Central memory CD4-positive, alpha-beta T cell (primary cell): ENCODE measurements at regions not wholly inside any gene's neighbourhood (a gene's known extent, or its start where the extent isn't known, plus 50 kb on each side); places are given as distances from the start of the nearest gene placed in this dataset.

Source experiments
- DNase-seq: peaks from one replicate; pipeline ENCODE4 v3.0.0; 2022

DNA sequence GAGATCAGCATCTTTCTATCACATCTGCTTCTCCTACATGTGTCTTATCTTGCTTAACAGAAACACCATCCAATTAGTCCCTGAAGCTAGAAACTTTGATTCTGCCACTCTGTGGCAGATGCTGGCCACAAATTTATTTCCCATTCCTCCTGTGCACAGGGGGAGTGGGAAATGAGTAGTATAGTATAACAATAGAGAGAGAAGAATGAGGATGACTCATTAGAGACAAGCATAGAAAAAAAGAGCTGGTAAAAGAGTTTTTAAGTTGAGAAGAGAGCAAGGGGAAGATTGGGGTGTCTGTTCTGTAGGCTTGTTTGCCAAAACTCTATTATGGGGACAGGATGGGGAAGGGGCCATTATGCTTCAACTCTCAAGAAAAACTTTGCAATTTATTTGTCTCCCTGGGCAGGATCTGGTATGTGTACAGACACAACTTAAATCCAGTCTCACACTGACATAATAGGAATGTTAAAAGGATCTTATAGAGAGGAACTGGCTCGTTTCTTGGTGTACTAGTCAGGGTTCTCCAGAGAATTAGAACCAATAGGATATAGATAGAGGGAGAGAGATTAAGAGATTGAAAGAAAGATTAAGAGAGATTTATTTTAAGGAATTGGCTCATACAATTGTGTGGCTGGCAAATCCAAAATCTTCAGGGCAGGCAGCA lies 142.6 kb upstream of the CPSF6 start:
- DNase-seq = no peak

DNA sequence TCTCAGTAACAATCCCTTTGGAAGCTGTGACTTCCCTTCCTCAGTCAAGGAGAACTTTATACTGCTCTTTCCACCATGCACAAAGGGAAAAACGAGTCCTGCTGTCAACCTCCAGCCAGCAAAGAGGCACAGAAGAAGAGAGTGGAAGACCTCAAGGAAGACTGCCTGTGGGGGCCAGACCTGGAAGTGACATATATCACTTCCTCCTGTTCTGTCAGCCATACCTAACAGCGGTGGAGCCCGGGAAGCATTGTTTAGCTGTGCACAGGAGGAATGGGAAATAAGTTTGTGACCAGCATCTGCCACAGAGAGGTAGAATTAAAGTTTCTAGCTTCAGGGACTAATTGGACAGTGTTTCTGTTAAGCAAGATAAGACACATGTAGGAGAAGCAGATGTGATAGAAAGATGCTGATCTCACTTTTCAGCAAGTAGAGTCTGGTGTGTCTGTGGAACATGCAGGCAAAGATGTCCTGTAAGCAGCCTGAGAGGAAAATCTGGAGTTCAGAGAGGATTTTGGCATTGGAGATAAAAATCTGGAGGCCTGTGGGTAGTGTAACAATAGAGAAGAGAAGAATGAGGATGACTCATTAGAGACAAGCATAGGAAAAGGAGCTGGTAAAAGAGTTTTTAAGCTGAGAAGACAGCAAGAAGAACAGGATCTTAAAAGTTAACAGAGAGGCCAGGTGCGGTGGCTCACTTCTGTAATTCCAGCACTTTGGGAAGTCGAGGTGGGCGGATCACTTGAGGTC lies 141.6 kb upstream of the CPSF6 start:
- no peak for DNase-seq

DNA sequence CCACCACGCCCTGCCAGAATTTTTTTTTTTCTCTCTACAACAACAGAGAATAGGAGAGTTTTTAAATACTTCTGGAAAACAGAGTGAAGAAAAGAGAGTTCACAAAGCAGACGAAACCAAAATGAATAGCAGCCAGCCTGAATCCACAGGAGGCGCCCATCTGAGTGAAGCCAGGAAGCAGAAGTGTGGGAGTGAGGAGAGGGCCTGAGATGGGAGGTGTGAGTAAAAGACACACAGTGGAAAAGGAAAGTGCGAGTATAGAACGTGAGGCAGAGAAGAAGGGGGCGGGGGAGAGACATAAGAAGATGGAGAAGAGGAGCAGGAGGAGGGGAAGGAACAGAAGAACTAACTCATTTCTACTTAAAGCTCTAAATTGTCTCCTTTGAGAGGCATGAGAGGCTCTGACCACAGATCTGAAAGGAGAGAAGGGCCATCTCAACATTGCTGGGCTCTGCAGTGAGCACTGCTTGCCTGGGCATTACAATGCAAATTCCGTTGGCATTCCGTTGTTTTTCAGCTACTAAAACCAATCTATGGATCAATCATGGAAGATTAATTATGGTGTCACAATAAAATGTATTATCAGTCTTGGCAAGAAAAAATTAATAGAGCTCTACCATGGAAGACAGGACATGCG lies 140.1 kb upstream of the CPSF6 start:
- no peak for DNase-seq

DNA sequence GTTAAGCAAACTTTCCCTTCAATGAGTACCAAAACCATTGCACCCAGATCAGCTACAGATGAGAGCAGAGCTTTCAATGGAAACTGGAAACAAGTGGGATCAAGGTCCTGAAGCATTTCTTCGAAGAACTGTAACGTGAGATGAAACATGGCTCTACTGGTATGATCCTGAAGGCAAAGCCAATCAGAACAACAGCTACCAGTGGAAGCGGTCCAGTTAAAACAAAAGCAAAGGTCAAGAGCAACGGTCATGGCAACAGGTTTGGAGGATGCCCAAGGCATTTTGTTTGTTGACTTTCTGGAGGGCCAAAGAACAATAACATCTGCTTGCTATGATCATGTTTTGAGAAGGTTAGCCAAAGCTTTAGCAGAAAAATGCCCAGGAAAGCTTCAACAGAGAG lies 137.9 kb upstream of the CPSF6 start:
- no peak for DNase-seq

DNA sequence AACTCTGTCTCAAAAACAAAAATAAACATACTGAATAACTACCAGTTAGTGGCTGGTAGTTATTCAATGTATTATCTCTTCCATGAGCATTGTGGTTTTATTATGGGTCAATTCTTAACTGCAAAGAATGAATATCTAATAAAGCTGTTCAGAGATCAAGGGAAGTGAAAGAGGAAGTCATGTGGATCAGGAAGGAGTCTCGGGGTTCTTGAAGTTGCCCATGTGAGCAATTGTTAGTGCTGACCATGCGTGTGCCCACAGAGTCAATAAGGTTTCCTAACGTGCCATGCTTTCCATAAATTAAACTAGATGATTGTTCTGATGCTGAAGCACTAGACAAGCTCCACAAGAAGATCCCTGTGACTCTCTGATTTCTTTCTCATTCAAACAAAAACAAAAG lies 136.5 kb upstream of the CPSF6 start:
- no peak for DNase-seq

DNA sequence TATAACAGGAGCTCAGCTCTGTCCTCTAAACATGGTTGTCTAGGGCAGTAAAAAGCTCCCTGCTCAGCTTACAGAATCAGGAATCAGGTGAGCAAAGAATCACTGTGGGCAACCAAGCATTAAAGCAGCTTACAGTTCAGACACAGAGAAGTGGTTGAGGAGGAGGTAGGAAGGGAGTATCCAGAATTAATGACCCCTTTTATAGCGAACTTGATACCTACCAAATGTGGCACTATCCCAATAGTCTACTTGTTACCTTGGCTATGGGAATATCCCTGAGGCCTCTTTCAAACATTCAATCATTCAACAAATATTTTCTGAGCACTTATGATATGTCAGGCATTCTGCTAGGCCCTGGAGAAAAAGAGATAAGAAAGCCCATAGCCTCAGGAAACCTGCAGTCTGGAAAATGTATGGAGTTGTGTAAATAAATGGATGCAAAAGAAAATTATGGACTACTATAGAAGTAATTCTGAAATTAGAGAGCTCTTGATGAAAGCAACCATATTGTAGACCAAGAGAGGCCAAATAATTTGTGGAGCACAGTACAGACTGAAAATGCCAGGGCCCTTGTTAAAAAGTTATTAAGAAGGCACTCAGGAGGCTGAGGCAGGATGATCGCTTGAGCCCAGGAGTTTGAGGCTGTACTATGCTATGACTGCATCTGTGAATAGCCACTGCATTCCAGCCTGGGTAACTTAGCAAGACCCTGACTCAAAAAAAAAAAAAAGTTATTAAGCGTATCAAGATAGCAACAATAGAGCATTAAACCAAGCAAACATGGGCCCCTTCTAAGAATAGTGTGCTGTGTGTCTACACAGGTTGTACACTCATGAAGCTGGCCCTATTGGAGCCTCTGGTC lies 134.0 kb upstream of the CPSF6 start:
- no peak for DNase-seq

DNA sequence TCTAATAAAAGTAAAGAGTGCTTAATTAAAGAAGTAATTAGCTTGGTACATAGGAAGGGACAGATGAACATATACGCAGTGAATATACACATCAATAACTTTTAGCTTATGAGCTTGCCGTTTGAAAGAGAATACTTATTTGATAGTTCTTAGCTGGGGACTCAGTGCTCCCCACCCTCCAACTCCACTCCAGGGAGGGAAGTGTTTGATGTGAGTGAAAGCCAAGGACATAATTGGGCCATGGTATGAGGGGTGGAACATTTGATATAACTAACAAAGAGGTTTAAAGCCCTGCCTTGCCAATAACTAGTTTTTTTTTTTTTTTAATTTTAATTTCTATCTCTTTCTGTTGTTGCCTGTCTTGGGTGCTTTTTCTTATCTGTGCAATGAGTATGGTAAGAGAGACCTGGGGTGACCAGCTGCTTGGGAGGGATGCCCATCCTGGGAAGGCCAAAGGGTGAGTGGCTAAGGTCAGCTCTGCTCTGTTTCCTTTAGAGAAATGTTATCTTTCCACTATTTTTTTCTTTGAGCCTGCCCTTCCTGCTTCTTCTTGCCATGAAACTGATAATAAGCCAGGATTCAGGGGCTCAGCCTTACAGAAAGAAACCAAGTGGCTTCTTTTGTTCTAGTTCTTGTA lies 132.8 kb upstream of the CPSF6 start:
- DNase-seq = no peak

DNA sequence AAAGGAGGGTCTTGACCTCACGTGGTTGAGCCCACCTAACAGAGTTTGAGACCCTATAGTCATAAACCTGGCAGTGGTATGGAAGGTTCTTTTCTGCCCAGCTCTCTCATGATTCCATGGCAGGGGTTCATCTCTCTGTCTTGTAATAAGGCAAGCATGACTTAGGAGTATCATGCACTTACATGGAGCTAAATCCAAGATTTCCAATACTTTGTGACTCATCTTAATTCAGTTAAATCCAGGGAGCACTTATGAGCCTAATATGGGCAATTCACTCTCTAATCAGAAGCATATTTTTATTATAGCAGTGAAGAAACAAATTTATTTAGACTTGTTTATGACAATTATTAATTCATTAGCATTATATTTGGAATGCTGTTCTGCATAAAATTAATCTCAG lies 131.8 kb upstream of the CPSF6 start:
- DNase-seq = no peak

DNA sequence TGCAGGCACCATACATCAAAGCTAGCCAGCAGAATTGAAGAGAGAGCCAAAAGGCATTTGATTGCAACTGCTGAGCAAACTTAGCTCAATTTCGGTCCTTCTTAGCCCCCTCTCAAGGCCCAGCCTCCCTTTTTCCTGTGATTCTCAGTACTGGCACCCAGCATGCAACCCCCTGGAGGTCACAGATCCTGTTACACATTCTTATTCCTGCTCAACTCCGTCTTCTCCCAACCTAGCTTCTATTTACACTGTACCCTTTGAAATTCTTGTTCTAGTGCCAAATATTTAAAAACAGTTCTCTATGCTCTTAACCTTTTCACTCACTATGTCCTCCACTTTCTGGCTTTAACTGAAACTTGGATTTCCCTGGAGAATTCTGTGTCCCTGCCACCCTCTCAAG lies 131.3 kb upstream of the CPSF6 start:
- no peak for DNase-seq

DNA sequence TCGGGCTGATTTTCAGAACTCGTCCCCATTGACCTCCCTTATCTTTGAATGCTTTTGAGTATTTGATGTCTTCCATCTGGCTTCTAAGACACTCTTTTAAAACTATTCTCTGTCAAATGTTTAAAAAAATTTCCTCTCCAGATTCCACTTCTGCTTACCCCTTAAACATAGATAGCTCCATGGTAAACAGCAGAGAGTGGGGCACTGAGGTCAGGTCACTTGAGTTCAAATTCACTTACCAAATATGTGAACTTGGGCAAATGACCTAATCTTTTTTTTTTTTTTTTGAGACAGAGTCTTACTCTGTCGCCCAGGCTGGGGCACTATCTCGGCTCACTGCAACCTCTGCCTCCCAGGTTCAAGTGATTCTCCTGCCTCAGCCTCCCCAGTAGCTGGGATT lies 126.8 kb upstream of the CPSF6 start:
- DNase-seq = no peak

DNA sequence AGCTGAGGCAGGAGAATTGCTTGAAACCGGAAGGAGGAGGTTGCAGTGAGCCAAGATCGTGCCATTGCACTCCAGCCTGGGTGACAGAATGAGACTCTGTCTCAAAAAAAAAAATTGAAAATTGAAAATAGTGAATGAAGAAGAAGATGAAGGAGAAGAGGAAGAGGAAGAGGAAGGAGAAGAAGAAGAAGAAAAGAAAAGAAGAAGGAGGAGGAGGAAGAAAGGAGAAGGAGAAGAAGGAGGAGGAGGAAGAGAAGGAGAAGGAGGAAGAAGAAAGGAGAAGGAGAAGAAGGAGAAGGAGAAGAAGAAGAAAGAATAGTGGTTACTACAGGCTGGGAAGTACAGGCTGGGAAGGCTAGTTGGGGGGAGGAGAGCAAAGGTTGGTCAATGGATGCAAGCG lies 124.3 kb upstream of the CPSF6 start:
- DNase-seq = no peak

DNA sequence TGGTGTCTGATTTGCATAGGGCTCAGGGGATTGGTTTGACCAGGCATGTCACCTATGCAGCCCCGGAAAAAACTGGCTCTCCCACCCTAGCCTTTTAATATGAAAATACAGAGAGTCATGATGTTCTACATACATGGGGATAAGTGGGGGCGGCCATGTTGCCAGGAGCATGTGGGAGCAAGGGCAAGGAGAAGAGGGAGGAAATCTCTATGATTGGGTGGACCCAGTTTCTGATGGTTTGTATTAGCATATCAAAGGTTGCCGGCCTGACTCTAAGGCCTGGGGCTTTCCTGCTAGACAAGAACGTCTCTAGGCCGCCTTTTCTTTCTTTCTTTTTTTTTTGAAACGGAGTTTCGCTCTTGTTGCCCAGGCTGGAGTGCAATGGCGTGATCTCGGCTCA lies 123.4 kb upstream of the CPSF6 start:
- DNase-seq = no peak

DNA sequence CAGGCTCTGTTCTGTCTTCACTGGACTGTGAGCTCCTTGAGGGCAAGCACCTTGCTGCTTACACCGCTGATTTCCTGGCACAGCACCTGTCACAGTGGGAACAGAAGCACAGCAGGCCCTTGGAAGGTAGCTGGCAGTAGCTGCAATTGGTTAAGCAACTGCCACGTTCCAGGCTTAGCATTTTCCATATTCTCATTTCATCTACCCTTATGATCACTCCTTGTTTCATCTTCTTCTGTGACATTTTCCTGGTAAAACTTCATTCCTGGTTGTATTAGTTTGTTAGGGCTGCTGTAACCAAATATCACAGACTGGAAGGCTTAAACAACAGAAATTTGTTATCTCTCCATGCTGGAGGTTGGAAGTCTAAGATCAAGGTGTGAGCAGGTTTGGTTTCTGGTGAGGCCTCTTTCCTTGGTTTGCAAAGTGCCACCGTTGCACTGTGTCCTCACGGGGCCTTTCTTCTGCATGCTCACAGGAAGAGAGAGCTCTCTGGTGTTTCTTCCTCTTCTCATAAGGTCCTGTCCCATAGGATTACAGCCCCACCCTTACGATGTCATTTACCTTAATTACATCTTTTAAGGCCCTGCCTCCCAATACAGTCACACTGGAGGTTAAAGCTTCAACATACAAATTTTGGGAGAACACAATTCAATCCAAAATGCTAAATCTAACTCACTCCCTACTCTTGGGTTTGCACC lies 121.7 kb upstream of the CPSF6 start:
- DNase-seq = no peak

DNA sequence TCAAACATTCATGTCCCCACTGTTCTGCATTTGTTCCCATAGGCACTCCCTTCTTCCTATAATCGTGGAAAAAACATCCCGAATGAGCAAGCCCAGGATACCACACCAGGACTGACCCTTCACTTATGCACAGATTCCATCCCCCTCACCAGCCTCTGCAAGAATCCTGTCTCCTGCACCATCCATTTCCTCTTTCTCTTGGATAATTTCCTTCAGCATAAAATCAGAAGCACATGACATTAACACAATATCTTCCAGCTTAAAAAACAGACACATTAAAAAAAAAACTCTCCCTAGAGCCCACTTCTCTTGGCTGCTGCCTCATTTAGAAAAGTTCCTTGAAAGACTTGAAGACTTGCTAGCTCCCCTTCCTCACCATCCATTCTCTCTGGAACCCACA lies 120.9 kb upstream of the CPSF6 start:
- no peak for DNase-seq

DNA sequence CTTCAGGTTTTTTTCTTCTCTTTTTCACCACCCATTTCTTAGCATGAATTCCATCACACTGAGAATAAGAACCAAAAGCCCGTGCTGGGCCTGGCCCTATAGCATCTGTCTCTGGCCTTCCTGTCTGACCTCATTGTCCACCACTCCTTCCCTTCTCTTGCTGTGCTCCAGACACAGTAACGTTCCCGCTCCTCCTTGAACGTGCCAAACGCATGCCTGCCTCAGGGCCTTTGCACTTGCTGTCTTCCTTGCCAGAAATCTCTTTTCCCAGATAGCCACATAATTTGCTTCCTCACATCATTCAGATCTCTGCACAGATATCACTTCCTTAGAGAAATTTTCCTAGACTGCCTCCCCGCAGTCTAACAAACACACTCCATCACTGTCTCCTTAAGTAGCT lies 119.6 kb upstream of the CPSF6 start:
- no peak for DNase-seq

DNA sequence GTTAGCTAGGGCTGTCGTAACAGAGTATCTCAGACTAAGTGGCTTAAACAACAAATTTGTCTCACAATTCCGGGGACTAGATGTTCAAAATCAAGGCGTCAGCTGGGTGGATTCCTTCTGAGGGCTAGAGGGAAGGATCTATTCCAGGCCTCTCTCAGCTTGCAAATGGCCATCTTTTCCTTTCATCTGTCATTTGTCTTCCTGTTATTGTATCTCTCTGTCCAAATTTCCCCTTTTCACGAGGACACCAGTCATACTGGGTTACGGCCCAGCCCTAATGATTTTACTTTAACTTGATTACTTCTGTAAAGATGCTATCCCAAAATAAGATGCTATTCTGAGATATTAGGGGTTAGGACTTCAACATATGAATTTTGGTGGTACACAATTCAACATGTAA lies 119.0 kb upstream of the CPSF6 start:
- DNase-seq = no peak

DNA sequence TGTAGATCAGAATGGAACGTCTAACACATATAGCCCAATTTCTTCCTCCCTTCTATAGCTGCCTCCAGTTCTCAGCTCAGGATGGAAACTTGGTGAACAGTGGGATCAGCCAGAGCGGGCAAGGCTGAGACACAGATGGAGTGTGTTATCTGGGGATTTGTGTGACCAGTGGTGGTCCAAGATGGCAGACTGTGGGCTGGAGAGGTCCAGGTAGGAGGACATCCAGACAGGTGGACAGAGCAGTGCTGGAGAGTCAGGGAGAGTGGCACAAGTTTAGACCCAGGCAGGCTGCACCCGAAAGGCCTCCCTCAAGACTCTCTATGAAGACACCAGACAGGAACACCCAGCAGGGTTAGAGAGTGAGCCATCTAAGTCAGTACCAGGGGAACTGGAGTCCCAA lies 116.1 kb upstream of the CPSF6 start:
- DNase-seq = no peak

DNA sequence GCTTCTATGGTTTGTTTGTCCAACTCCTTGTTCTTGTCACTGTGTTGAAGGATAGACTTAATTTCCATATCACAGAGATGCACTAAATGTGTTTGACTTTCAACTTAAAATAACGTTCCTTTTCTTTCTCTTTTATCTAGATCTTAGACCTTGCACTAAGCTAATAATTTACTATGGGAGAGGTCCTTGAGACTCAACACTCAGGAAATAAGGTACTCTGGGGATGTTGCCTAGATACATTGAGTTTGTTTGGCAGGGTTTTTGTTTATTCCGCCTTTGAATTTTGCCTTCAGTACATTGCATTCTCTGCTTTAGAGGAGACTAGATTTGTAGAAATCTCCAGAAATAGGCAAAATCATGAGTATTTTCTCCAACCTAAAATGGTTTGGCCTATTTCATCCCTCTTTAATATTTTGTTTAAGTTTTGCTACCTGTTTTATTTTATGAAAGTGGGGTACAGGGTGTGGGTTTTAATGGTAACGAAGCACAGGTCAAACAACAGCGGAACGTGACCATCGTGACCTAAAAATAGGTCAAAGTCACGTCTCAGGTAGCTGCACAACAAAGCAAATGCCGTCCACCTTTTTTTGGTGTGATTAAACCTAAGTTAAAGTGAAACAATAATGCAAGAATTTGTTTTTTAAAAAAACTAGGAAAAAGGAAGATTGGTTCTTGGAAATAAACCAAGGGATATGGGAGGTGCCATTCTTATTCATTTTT lies 115.3 kb upstream of the CPSF6 start:
- DNase-seq = no peak

DNA sequence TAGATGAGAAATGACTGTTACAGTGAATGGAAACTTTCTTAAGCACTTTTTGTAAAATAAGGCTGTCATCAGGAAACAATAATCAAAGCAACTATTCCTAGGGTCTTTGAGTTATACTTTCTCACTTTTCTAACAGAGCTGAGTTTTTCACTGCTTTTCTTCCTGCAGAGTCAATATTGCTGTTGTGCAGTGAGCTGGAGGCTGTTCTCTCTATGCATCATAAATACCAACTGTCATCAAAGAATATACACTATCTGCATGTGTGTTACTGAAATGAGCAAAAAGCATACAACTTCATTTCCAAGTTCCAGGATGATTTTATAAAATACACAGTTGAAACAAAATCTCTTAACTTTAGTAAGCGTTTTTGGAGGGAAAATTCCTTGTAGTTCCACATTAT lies 110.4 kb upstream of the CPSF6 start:
- no peak for DNase-seq

DNA sequence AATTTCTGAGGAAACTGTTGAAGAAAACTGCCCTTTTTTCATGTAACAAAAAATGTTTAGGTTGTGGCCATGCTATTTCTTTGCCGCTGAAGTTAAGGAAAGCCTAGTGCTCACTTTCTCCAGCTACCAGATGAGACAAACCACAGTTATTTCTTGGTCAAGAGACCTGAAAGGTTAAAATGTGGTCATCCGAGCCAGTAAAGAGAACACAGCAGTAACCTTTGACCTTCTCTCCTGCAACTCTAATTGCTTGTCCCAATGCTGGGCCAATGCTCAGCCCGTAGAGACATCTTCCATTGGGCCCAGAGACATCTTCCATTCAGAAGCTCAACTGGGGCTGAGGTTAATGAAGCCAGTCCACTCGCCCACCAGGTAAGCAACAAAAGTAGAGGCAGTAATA lies 109.8 kb upstream of the CPSF6 start:
- no peak for DNase-seq

DNA sequence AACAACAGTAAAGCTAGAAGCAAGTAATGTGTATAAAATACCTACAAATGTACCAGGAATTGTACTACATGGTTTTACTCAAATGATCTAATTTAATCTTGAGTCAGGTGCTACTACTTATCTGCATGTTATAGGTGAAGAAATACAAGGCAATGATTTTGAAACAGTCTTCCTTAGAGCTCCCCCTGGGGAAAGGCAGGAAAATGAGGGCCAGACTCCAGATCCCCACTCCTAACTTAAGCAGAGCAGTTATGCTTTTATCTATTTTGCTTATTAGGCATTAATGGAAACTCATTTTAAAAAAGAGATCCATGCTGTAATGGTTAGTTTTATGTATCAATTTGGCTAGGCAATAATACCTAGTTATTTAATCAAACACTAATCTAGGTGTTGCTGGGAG lies 109.3 kb upstream of the CPSF6 start:
- DNase-seq = no peak

DNA sequence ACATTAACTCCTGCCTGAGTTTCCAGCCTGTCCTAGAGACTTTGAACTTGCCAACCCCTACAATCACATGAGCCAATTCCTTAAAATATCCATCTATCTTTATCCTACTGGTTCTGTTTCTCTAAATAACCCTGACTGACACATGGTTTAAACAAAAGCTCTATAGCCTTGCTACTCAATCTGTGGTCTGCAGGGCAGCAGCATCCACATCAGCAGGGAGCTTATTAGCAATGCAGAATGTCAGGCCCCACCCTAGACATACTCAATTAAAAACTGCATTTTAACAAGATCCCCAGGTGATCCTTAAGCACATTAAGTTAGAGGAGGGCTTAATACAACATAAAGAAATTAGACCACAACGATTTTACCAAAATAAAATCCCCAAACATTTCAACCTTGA lies 108.3 kb upstream of the CPSF6 start:
- no peak for DNase-seq
